Activated CD8-positive, alpha-beta memory T cell treated with anti-CD3 and anti-CD28 coated beads, Interleukin-2, amount 50 U/mL, for 24 hours (primary cell): ENCODE measurements at regions not wholly inside any gene's neighbourhood (a gene's known extent, or its start where the extent isn't known, plus 50 kb on each side); places are given as distances from the start of the nearest gene placed in this dataset.
A peak's percentile ranks its signal among the peaks of the same experiment; 100 is the strongest.
"Not testable (repeated sequence)": the region's sequence is repeated elsewhere in the genome, so short reads cannot be mapped to it uniquely, and the experiment has no call there.

Source experiments
- DNase-seq: peaks from one replicate; pipeline ENCODE4 v3.0.0-alpha.2; 2020; ENCODE audit errors: extremely low read depth

GRCh38 chr1:192418552-192419285 is 101.9 kb downstream of the RGS21 start:
- DNase-seq: no peak

- DNase-seq: no peak
These were observed 113.9 kb downstream of the RGS21 start for GRCh38 chr1:192430644-192431043.

- DNase-seq: no peak
These were observed 118.9 kb downstream of the RGS21 start for GRCh38 chr1:192435704-192436103.

GRCh38 chr1:192436441-192437078 is 119.8 kb downstream of the RGS21 start:
- no peak for DNase-seq

- DNase-seq: no peak
These were observed 121.9 kb downstream of the RGS21 start for GRCh38 chr1:192438737-192439136.

GRCh38 chr1:192439373-192440025 is 122.7 kb downstream of the RGS21 start:
- DNase-seq: no peak

- no peak for DNase-seq
These were observed 124.7 kb downstream of the RGS21 start for GRCh38 chr1:192441492-192441891.

- DNase-seq: no peak
These were observed 125.9 kb downstream of the RGS21 start for GRCh38 chr1:192442736-192443135.

GRCh38 chr1:192443616-192444015 is 126.8 kb downstream of the RGS21 start:
- no peak for DNase-seq

- no peak for DNase-seq
These were observed 128.4 kb downstream of the RGS21 start for GRCh38 chr1:192445241-192445640.

- peak; percentile 10 for DNase-seq
These were observed 129.2 kb downstream of the RGS21 start for GRCh38 chr1:192445839-192446489.

- no peak for DNase-seq
These were observed 127.5 kb upstream of the RGS1 start for GRCh38 chr1:192448026-192448578.

- no peak for DNase-seq
These were observed 122.1 kb upstream of the RGS1 start for GRCh38 chr1:192453360-192453992.

GRCh38 chr1:192459467-192459866 is 116.1 kb upstream of the RGS1 start:
- no peak for DNase-seq

GRCh38 chr1:192461684-192462083 is 113.9 kb upstream of the RGS1 start:
- no peak for DNase-seq

GRCh38 chr1:192462616-192463015 is 113.0 kb upstream of the RGS1 start:
- no peak for DNase-seq

GRCh38 chr1:192463661-192464060 is 111.9 kb upstream of the RGS1 start:
- DNase-seq: no peak

GRCh38 chr1:192465221-192465620 is 110.4 kb upstream of the RGS1 start:
- DNase-seq: not testable (repeated sequence)

- DNase-seq: no peak
These were observed 101.4 kb upstream of the RGS1 start for GRCh38 chr1:192474080-192474683.

- DNase-seq: no peak
These were observed 100.2 kb upstream of the RGS1 start for GRCh38 chr1:192475329-192475728.

- DNase-seq: no peak
These were observed 99.6 kb upstream of the RGS1 start for GRCh38 chr1:192475970-192476369.
